ENCODE measurements at regions not wholly inside any gene's neighbourhood (a gene's known extent, or its start where the extent isn't known, plus 50 kb on each side); places are given as distances from the start of the nearest gene placed in this dataset.

GRCh38 chr11:70818351-70818750 lies 420.0 kb downstream of the CTTN start:
- H4K20me1 ChIP-seq (ENCODE audit: insufficient read depth, low read length), result no peaks in the 10 kb centered on the region
- no peak overlapping the region for H2AFZ ChIP-seq (ENCODE audit: low read length)
- no peaks in the 10 kb centered on the region for H3K36me3 ChIP-seq (ENCODE audit: insufficient read depth, low read length)
- H3K9me3 ChIP-seq (ENCODE audit: low read depth, low read length), result no peaks in the 10 kb centered on the region
- H3K79me2 ChIP-seq (ENCODE audit: insufficient read depth, low read length), result no peaks in the 10 kb centered on the region
- no peak for DNase-seq (ENCODE audit: insufficient read length, low spot score, missing footprints)
- H3K4me1 ChIP-seq (ENCODE audit: insufficient read depth, low read length), result no peaks in the 10 kb centered on the region
- no peak overlapping the region for H3K27ac ChIP-seq (ENCODE audit: low read depth, low read length)
- no peaks in the 10 kb centered on the region for H3K27me3 ChIP-seq (ENCODE audit: insufficient read depth, low read length)
- H3K4me2 ChIP-seq (ENCODE audit: insufficient read depth, low read length), result no peak overlapping the region
- no peak for TF ChIP-seq CTCF (IDR thresholded peaks at IDR 0.05; ENCODE audit: extremely low read depth, low read depth, low read length)
- no peak overlapping the region for H3K4me3 ChIP-seq (ENCODE audit: insufficient read depth, low read length)

- H3K27me3 ChIP-seq (ENCODE audit: insufficient read depth, low read length), result peaks cover 4% of the 10 kb centered on the region
- H3K4me1 ChIP-seq (ENCODE audit: insufficient read depth, low read length), result no peaks in the 10 kb centered on the region
These were observed 420.7 kb downstream of the CTTN start for GRCh38 chr11:70819022-70819421.

GRCh38 chr11:70820311-70820710 lies 422.0 kb downstream of the CTTN start:
- H3K9me3 ChIP-seq (ENCODE audit: low read depth, low read length), result no peaks in the 10 kb centered on the region
- no peak for DNase-seq (ENCODE audit: insufficient read length, low spot score, missing footprints)
- H4K20me1 ChIP-seq (ENCODE audit: insufficient read depth, low read length), result no peaks in the 10 kb centered on the region
- H2AFZ ChIP-seq (ENCODE audit: low read length), result no peak overlapping the region
- H3K79me2 ChIP-seq (ENCODE audit: insufficient read depth, low read length), result no peaks in the 10 kb centered on the region
- no peak overlapping the region for H3K4me3 ChIP-seq (ENCODE audit: insufficient read depth, low read length)
- no peak overlapping the region for H3K27ac ChIP-seq (ENCODE audit: low read depth, low read length)
- no peaks in the 10 kb centered on the region for H3K4me1 ChIP-seq (ENCODE audit: insufficient read depth, low read length)
- peaks cover 15% of the 10 kb centered on the region for H3K27me3 ChIP-seq (ENCODE audit: insufficient read depth, low read length)
- no peak for TF ChIP-seq CTCF (IDR thresholded peaks at IDR 0.05; ENCODE audit: extremely low read depth, low read depth, low read length)
- H3K4me2 ChIP-seq (ENCODE audit: insufficient read depth, low read length), result no peak overlapping the region
- H3K36me3 ChIP-seq (ENCODE audit: insufficient read depth, low read length), result no peaks in the 10 kb centered on the region

More at GRCh38 chr11:70819022-70819421, 420.7 kb downstream of the CTTN start:
- no peaks in the 10 kb centered on the region for H3K9me3 ChIP-seq (ENCODE audit: low read depth, low read length)
- H2AFZ ChIP-seq (ENCODE audit: low read length), result no peak overlapping the region
- TF ChIP-seq CTCF (IDR thresholded peaks at IDR 0.05; ENCODE audit: extremely low read depth, low read depth, low read length), result no peak
- H3K36me3 ChIP-seq (ENCODE audit: insufficient read depth, low read length), result no peaks in the 10 kb centered on the region
- no peaks in the 10 kb centered on the region for H4K20me1 ChIP-seq (ENCODE audit: insufficient read depth, low read length)
- H3K79me2 ChIP-seq (ENCODE audit: insufficient read depth, low read length), result no peaks in the 10 kb centered on the region
- H3K27ac ChIP-seq (ENCODE audit: low read depth, low read length), result no peak overlapping the region
- H3K4me3 ChIP-seq (ENCODE audit: insufficient read depth, low read length), result no peak overlapping the region
- no peak overlapping the region for H3K4me2 ChIP-seq (ENCODE audit: insufficient read depth, low read length)
- DNase-seq (ENCODE audit: insufficient read length, low spot score, missing footprints), result peak; percentile 82

- no peak overlapping the region for H2AFZ ChIP-seq (ENCODE audit: low read length)
- no peaks in the 10 kb centered on the region for H3K9me3 ChIP-seq (ENCODE audit: low read depth, low read length)
These were observed 422.4 kb downstream of the CTTN start for GRCh38 chr11:70820712-70821111.

More at GRCh38 chr11:70820712-70821111, 422.4 kb downstream of the CTTN start:
- no peak overlapping the region for H3K4me2 ChIP-seq (ENCODE audit: insufficient read depth, low read length)
- no peak overlapping the region for H3K27ac ChIP-seq (ENCODE audit: low read depth, low read length)
- no peaks in the 10 kb centered on the region for H3K79me2 ChIP-seq (ENCODE audit: insufficient read depth, low read length)
- peaks cover 19% of the 10 kb centered on the region for H3K27me3 ChIP-seq (ENCODE audit: insufficient read depth, low read length)
- no peaks in the 10 kb centered on the region for H3K4me1 ChIP-seq (ENCODE audit: insufficient read depth, low read length)
- no peak for DNase-seq (ENCODE audit: insufficient read length, low spot score, missing footprints)
- TF ChIP-seq CTCF (IDR thresholded peaks at IDR 0.05; ENCODE audit: extremely low read depth, low read depth, low read length), result no peak
- no peaks in the 10 kb centered on the region for H4K20me1 ChIP-seq (ENCODE audit: insufficient read depth, low read length)
- H3K36me3 ChIP-seq (ENCODE audit: insufficient read depth, low read length), result no peaks in the 10 kb centered on the region
- no peak overlapping the region for H3K4me3 ChIP-seq (ENCODE audit: insufficient read depth, low read length)

All from osteoblast (primary cell).